ENCODE measurements at regions not wholly inside any gene's neighbourhood (a gene's known extent, or its start where the extent isn't known, plus 50 kb on each side); places are given as distances from the start of the nearest gene placed in this dataset.
A peak's percentile ranks its signal among the peaks of the same experiment; 100 is the strongest.

DNA sequence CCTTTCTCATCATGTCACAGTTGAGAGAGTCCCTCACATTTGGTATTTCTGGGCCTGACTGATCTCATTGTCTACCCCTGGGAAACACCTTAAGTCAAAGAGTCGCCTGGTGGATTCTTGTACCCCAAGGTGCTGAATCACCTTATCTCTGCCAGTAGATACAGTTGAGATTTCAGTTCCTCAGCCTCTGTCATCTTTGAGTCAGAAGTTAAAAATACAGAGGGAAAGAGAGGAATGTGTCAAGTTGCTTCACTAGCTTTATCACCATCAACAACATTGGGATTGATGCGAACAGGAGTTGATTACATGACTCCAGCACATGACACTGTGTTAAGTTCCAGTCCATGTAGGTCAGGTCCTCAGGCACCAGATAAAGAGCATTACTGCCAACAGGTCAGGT lies 513.0 kb downstream of the NUF2 start:
- DNase-seq = no peak
- H3K9me3 ChIP-seq = no peaks in the 10 kb centered on the region
- ATAC-seq = no peak
- no peaks in the 10 kb centered on the region for H3K4me1 ChIP-seq (ENCODE audit: low read depth)
- intact Hi-C loops (cut with DNase I, micrococcal nuclease) = no loop called here
- no peaks in the 10 kb centered on the region for H3K36me3 ChIP-seq (ENCODE audit: low read depth)
- TF ChIP-seq, protein P1, sequence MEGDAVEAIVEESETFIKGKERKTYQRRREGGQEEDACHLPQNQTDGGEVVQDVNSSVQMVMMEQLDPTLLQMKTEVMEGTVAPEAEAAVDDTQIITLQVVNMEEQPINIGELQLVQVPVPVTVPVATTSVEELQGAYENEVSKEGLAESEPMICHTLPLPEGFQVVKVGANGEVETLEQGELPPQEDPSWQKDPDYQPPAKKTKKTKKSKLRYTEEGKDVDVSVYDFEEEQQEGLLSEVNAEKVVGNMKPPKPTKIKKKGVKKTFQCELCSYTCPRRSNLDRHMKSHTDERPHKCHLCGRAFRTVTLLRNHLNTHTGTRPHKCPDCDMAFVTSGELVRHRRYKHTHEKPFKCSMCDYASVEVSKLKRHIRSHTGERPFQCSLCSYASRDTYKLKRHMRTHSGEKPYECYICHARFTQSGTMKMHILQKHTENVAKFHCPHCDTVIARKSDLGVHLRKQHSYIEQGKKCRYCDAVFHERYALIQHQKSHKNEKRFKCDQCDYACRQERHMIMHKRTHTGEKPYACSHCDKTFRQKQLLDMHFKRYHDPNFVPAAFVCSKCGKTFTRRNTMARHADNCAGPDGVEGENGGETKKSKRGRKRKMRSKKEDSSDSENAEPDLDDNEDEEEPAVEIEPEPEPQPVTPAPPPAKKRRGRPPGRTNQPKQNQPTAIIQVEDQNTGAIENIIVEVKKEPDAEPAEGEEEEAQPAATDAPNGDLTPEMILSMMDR (IDR thresholded peaks at IDR 0.05) = no peak
- no peak overlapping the region for H3K4me3 ChIP-seq

DNA sequence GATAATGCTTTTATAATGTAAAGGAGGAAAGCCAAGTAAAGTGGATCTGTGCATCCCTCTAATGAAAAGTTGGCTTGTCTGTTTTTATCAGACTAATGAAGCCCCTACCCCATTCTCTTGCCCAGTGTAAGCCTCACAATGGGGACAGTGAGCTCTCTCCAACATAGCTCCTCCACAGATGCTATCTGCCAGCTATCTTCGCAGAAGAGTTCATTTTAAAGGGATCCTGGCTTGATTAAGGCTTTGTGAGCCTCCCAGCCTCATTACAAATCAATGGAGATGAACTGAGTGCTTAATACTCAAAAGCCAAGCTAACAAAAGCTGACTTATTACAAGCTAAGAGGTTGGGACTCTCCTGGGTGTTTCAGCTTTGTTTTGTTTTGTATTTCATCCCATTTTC lies 514.7 kb downstream of the NUF2 start:
- Histone ChIP-seq H3K4me3 (no peak overlapping the region), H3K4me1 (ENCODE audit: low read depth) (no peaks in the 10 kb centered on the region), H3K36me3 (ENCODE audit: low read depth) (no peaks in the 10 kb centered on the region), H3K9me3 (no peaks in the 10 kb centered on the region)
- intact Hi-C loops (cut with DNase I, micrococcal nuclease) = no loop called here
- no peak for ATAC-seq
- TF ChIP-seq, protein P1 (IDR thresholded peaks at IDR 0.05) = no peak
- DNase-seq = no peak

DNA sequence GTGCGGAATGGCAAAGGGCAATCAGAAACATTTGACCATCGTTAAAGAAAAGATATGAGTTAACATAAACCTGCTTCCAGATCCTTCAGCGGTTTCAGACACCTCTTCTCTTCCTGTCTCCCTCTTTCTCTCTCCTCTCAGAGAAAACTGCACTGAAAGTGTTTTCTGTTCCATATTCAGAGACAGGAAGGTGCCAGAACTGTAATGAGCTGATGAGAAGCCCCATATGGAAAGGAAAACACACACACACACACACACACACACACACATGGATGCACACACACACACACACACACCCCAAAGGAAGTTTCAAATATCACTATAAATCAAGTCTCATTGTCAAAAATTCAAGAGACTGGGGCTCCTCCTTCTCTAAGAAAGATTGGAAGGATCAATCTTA lies 515.5 kb downstream of the NUF2 start:
- no peaks in the 10 kb centered on the region for H3K36me3 ChIP-seq (ENCODE audit: low read depth)
- H3K4me1 ChIP-seq (ENCODE audit: low read depth) = no peaks in the 10 kb centered on the region
- ATAC-seq (no peak), DNase-seq (no peak)
- no peaks in the 10 kb centered on the region for H3K9me3 ChIP-seq
- intact Hi-C loops (cut with DNase I, micrococcal nuclease) = no loop called here
- TF ChIP-seq, protein P1 (IDR thresholded peaks at IDR 0.05) = no peak
- no peak overlapping the region for H3K4me3 ChIP-seq

DNA sequence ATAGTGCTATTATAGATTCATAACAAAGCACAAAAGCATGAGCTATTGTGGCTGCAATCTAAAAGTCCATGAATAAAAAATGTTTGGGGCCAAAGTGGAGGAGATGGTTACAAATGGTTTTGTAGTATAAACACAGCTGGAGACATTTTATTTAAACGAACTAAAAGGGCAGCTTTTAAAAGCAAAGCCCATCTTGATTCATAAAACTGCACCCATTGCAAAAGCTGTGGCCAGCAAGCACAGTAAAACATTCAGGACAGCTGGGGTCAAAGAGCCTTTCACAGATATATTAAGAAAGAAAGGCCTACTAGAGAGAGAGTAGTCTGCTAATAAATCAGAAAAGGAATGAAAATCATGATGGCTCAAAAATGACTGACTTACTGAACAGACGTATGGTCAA lies 520.8 kb downstream of the NUF2 start:
- no peak for ATAC-seq
- Histone ChIP-seq H3K9me3 (no peaks in the 10 kb centered on the region), H3K4me3 (no peak overlapping the region), H3K4me1 (ENCODE audit: low read depth) (no peaks in the 10 kb centered on the region), H3K36me3 (ENCODE audit: low read depth) (no peaks in the 10 kb centered on the region)
- TF ChIP-seq, protein P1 (IDR thresholded peaks at IDR 0.05) = no peak
- no peak for DNase-seq
- intact Hi-C loops (cut with DNase I, micrococcal nuclease) = no loop called here

DNA sequence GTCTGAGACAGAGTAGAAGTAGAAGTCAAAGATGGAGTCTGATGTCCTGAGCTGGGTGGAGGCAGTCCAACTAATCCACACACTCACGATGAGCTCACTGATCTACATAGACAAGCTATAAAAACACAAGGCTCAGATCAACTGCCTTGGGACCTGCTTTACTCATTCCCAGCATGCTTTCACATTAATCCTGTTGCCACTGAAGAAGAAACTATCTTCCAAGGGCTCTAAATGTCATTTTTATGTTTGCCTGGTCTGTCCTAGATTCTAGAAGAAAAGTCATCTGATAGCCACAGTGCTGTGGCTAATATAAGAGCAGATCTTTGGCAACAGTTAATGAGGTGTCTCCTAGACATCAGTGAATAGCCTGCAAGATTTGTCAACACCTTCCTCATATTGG lies 522.7 kb downstream of the NUF2 start:
- H3K4me3 ChIP-seq = no peak overlapping the region
- no peaks in the 10 kb centered on the region for H3K9me3 ChIP-seq
- H3K36me3 ChIP-seq (ENCODE audit: low read depth) = no peaks in the 10 kb centered on the region
- intact Hi-C loops (cut with DNase I, micrococcal nuclease) = no loop called here
- peak; percentile 36 for ATAC-seq
- H3K4me1 ChIP-seq (ENCODE audit: low read depth) = no peaks in the 10 kb centered on the region
- no peak for DNase-seq
- TF ChIP-seq, protein P1 (IDR thresholded peaks at IDR 0.05) = no peak

DNA sequence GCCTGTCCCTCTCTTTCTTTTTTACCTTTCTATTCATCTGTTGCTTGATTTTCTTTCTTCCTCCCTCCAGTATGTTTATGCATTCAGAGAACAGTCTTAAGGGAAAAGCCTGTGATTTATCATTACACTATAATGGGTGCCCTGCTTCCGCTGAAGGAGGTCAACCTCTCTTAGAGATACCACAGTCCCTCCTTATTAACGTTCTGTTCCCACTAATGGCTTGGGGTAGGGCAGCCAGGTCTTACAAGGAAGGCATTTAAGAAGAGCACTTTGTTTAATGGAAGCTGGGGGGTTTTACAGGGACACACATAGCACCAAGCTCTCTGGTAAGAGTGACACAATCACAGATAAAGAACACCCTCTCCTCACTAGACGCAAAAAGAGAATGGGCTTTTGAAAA lies 523.5 kb downstream of the NUF2 start:
- no peak for DNase-seq
- H3K36me3 ChIP-seq (ENCODE audit: low read depth) = no peaks in the 10 kb centered on the region
- no peaks in the 10 kb centered on the region for H3K9me3 ChIP-seq
- H3K4me1 ChIP-seq (ENCODE audit: low read depth) = no peaks in the 10 kb centered on the region
- no peak for ATAC-seq
- intact Hi-C loops (cut with DNase I, micrococcal nuclease) = no loop called here
- H3K4me3 ChIP-seq = no peak overlapping the region
- TF ChIP-seq, protein P1 (IDR thresholded peaks at IDR 0.05) = no peak
